Lower lobe of right lung (tissue), 2 donors: ENCODE measurements at regions not wholly inside any gene's neighbourhood (a gene's known extent, or its start where the extent isn't known, plus 50 kb on each side); places are given as distances from the start of the nearest gene placed in this dataset.
A peak's percentile ranks its signal among the peaks of the same experiment; 100 is the strongest.

Experiments
- ATAC-seq, 2 donors: fragments of 200-7000 bp; cut with Tn5 transposase; one replicate each; pipeline ENCODE4 v1.9.1; 2020 to 2022; ENCODE audit warnings: mild to moderate bottlenecking in 2 of 2, moderate library complexity in 2 of 2
- DNase-seq: peaks from one replicate; pipeline ENCODE4 v3.0.0-alpha.2; 2020
- H3K27ac ChIP-seq: fragments of 200-600 bp; one replicate; pipeline ENCODE4 v1.8.0; 2022
- H3K27me3 ChIP-seq: fragments of 200-600 bp; one replicate; pipeline ENCODE4 v1.8.0; 2022; ENCODE audit warnings: low read depth
- H3K36me3 ChIP-seq: fragments of 200-600 bp; one replicate; pipeline ENCODE4 v1.8.0; 2022; ENCODE audit warnings: mild to moderate bottlenecking
- H3K4me1 ChIP-seq: fragments of 200-600 bp; one replicate; pipeline ENCODE4 v1.8.0; 2022
- H3K4me3 ChIP-seq: fragments of 200-600 bp; one replicate; pipeline ENCODE4 v1.8.0; 2022; ENCODE audit warnings: mild to moderate bottlenecking
- H3K9me3 ChIP-seq: fragments of 200-600 bp; one replicate; pipeline ENCODE4 v1.8.0; 2022
- intact Hi-C: fragments of 100-400 bp; cut with DNase I; formaldehyde crosslinking; loops from one replicate; pipeline ENCODE4 v1.11.0; 2022
- TF ChIP-seq, protein P1 (sequence below): fragments of 200-600 bp; IDR thresholded peaks from one replicate; pipeline ENCODE4 v1.8.0; 2022; ENCODE audit warnings: antibody characterized with exemption, mild to moderate bottlenecking
- donor health status: DM: no; HTN: yes; CAD: no; lungs with severe emphysema.

DNA sequence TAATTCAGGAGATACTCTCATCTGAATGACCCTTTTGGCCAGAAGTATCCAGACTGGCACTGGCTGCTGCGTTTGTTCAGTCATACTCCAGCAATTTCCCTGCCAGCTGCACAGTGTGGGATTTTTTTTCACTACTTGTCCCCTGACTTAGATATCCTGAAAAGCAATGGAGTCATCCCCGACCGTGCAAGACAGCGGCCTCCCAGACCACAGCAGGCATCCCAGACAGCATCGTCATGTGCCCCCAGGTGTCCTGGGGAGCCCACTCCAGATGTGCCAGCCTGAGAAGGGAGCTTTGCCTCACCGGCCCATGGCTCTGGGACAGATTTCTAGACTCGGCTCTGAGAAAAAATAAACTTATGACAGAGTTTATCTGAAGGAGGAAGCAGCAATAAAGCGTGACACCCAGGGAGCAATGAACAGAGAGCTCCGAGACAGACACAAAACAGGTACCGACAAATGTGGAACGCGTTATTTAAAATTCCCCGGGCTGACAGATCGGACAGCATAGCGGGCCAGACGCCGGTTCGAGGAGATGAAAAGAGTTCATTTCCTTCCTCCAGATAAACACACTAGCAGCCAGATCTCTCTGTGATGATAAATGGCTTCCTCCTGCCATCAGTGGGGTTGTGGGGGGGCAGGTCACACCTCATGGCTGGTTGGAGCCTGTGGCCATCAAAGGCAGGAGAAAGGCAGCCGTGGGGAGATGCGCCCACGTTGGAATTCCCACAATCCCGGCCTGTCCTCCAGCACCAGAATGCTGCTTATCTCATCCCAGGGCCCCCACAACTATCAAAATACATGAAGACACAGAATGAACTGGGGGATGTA, 106.4 kb upstream of the FGF3 start:
- Histone ChIP-seq H3K36me3 (no peaks in the 10 kb centered on the region), H3K9me3 (no peaks in the 10 kb centered on the region), H3K4me1 (peaks cover 5% of the 10 kb centered on the region), H3K27me3 (peaks cover 8% of the 10 kb centered on the region), H3K4me3 (no peak overlapping the region), H3K27ac (no peak overlapping the region)
- intact Hi-C loops: no loop called here
- ATAC-seq (peak in 1 of 2 donors; percentile 6), DNase-seq (peak; percentile 28)
- TF ChIP-seq, protein P1, sequence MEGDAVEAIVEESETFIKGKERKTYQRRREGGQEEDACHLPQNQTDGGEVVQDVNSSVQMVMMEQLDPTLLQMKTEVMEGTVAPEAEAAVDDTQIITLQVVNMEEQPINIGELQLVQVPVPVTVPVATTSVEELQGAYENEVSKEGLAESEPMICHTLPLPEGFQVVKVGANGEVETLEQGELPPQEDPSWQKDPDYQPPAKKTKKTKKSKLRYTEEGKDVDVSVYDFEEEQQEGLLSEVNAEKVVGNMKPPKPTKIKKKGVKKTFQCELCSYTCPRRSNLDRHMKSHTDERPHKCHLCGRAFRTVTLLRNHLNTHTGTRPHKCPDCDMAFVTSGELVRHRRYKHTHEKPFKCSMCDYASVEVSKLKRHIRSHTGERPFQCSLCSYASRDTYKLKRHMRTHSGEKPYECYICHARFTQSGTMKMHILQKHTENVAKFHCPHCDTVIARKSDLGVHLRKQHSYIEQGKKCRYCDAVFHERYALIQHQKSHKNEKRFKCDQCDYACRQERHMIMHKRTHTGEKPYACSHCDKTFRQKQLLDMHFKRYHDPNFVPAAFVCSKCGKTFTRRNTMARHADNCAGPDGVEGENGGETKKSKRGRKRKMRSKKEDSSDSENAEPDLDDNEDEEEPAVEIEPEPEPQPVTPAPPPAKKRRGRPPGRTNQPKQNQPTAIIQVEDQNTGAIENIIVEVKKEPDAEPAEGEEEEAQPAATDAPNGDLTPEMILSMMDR: no peak

GRCh38 chr11:69926376-69927050, 107.3 kb upstream of the FGF3 start:
- ATAC-seq (no peak), DNase-seq (peak; percentile 21)
- Histone ChIP-seq H3K27ac (no peak overlapping the region), H3K4me3 (no peak overlapping the region), H3K9me3 (no peaks in the 10 kb centered on the region), H3K4me1 (peaks cover 5% of the 10 kb centered on the region), H3K27me3 (peaks cover 13% of the 10 kb centered on the region), H3K36me3 (no peaks in the 10 kb centered on the region)
- intact Hi-C loops: no loop called here
- TF ChIP-seq, protein P1: no peak

DNA sequence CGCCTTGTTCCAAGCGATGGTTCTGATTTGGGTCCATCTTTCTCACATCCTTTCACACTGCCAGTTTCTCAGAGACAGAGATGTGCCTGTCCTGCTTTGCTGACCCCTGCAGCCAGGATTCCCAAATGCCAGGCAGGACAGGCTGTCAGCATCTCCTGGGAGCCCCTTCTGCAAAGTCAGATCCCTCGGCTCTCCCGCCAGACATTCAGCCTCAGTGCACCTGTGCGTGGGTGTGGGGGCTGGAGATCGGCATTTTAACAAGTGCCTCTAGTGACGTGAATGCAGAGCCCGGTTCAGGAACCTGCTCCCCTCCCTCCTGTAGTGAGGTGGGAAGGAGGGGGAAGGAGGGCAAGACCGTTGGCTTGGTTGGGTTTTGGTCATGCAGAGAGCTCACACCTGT, 108.9 kb upstream of the FGF3 start:
- no peak overlapping the region for H3K27ac ChIP-seq
- H3K4me3 ChIP-seq: no peak overlapping the region
- ATAC-seq: no peak
- TF ChIP-seq, protein P1: no peak
- peaks cover 5% of the 10 kb centered on the region for H3K4me1 ChIP-seq
- H3K9me3 ChIP-seq: no peaks in the 10 kb centered on the region
- peaks cover 13% of the 10 kb centered on the region for H3K27me3 ChIP-seq
- no peaks in the 10 kb centered on the region for H3K36me3 ChIP-seq
- intact Hi-C loops: no loop called here
- DNase-seq: peak; percentile 11

DNA sequence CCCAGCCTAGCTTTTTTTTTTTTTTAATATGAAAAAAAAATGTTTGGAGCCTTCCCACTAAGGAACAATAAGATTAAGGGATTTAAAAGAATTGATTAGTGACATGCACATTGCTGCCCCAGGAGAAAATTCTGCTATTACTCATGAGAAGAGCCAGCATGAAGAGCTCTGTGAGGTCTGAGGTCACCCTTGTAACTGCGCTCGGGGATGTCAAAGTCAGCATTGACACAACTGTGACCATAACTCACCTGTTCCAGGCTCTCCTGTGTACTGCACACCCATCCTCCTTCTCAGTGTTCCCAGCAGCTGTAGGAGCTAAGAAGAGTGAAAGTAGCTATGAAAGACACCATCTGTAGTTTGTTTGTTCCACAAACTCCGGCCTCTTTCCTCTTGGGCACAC, 109.8 kb upstream of the FGF3 start:
- peaks cover 5% of the 10 kb centered on the region for H3K4me1 ChIP-seq
- no peaks in the 10 kb centered on the region for H3K9me3 ChIP-seq
- TF ChIP-seq, protein P1: no peak
- intact Hi-C loops: no loop called here
- no peak overlapping the region for H3K27ac ChIP-seq
- no peaks in the 10 kb centered on the region for H3K36me3 ChIP-seq
- no peak overlapping the region for H3K4me3 ChIP-seq
- DNase-seq (no peak), ATAC-seq (no peak)
- H3K27me3 ChIP-seq: peaks cover 13% of the 10 kb centered on the region

- Histone ChIP-seq H3K9me3 (no peaks in the 10 kb centered on the region), H3K27me3 (peaks cover 12% of the 10 kb centered on the region), H3K4me3 (no peak overlapping the region), H3K4me1 (peaks cover 5% of the 10 kb centered on the region), H3K36me3 (no peaks in the 10 kb centered on the region), H3K27ac (no peak overlapping the region)
- DNase-seq (peak; percentile 28), ATAC-seq (no peak)
- intact Hi-C loops: no loop called here
- TF ChIP-seq, protein P1: no peak
These were observed 111.2 kb upstream of the FGF3 start for GRCh38 chr11:69930081-69931059.
